ENCODE measurements at regions not wholly inside any gene's neighbourhood (a gene's known extent, or its start where the extent isn't known, plus 50 kb on each side); places are given as distances from the start of the nearest gene placed in this dataset.
"Not testable (repeated sequence)": the region's sequence is repeated elsewhere in the genome, so short reads cannot be mapped to it uniquely, and the experiment has no call there.

GRCh38 chr5:101024299-101024698 is 121.2 kb upstream of the ST8SIA4 start:
- peaks cover 4% of the 10 kb centered on the region for H3K9me3 Mint-ChIP-seq
- H3K27me3 Mint-ChIP-seq, result no peaks in the 10 kb centered on the region
- CTCF ChIA-PET, result no interaction called here
- DNase-seq, result no peak
- H3K4me1 Mint-ChIP-seq (ENCODE audit: low read depth), result no peaks in the 10 kb centered on the region
- intact Hi-C loops (cut with micrococcal nuclease), result no loop called here
- no peak for ATAC-seq
- H3K36me3 Mint-ChIP-seq (ENCODE audit: low read depth), result no peaks in the 10 kb centered on the region
- POLR2A ChIA-PET, result no interaction called here
- H3K4me3 Mint-ChIP-seq, result no peak overlapping the region
- no peak for TF ChIP-seq CTCF (IDR thresholded peaks at IDR 0.05)
- H3K27ac Mint-ChIP-seq, result no peak overlapping the region

GRCh38 chr5:101018299-101018698 is 115.2 kb upstream of the ST8SIA4 start:
- Mint-ChIP-seq H3K4me3 (no peak overlapping the region), H3K36me3 (ENCODE audit: low read depth) (no peaks in the 10 kb centered on the region), H3K27me3 (peaks cover 2% of the 10 kb centered on the region), H3K4me1 (ENCODE audit: low read depth) (no peaks in the 10 kb centered on the region), H3K27ac (no peak overlapping the region), H3K9me3 (no peaks in the 10 kb centered on the region)
- DNase-seq, result no peak
- TF ChIP-seq CTCF (IDR thresholded peaks at IDR 0.05), result no peak
- intact Hi-C loops (cut with micrococcal nuclease), result no loop called here
- POLR2A ChIA-PET, result no interaction called here
- ATAC-seq, result no peak
- CTCF ChIA-PET, result interaction anchor here (1.5 kb wide), 1 partner anchor 387 kb away, joined by 3 read pairs; no protein-coding TSS in a partner anchor

GRCh38 chr5:101012880-101013279 is 109.8 kb upstream of the ST8SIA4 start:
- ATAC-seq (no peak), DNase-seq (peak; percentile 8)
- H3K9me3 Mint-ChIP-seq, result no peaks in the 10 kb centered on the region
- no peak overlapping the region for H3K27ac Mint-ChIP-seq
- no peak for TF ChIP-seq CTCF (IDR thresholded peaks at IDR 0.05)
- H3K4me3 Mint-ChIP-seq, result no peak overlapping the region
- intact Hi-C loops (cut with micrococcal nuclease), result no loop called here
- POLR2A ChIA-PET, result no interaction called here
- CTCF ChIA-PET, result no interaction called here
- no peaks in the 10 kb centered on the region for H3K27me3 Mint-ChIP-seq
- no peaks in the 10 kb centered on the region for H3K4me1 Mint-ChIP-seq (ENCODE audit: low read depth)
- no peaks in the 10 kb centered on the region for H3K36me3 Mint-ChIP-seq (ENCODE audit: low read depth)

- intact Hi-C loops (cut with micrococcal nuclease), result no loop called here
- Mint-ChIP-seq H3K27me3 (no peaks in the 10 kb centered on the region), H3K4me1 (ENCODE audit: low read depth) (no peaks in the 10 kb centered on the region), H3K4me3 (no peak overlapping the region), H3K27ac (no peak overlapping the region), H3K9me3 (no peaks in the 10 kb centered on the region), H3K36me3 (ENCODE audit: low read depth) (no peaks in the 10 kb centered on the region)
- no peak for ATAC-seq
- POLR2A ChIA-PET, result no interaction called here
- no peak for TF ChIP-seq CTCF (IDR thresholded peaks at IDR 0.05)
- DNase-seq, result no peak
- CTCF ChIA-PET, result no interaction called here
Measured at GRCh38 chr5:101009758-101010519, 106.9 kb upstream of the ST8SIA4 start.

GRCh38 chr5:100992354-100992753 is 89.3 kb upstream of the ST8SIA4 start:
- Mint-ChIP-seq H3K4me3 (no peak overlapping the region), H3K36me3 (ENCODE audit: low read depth) (no peaks in the 10 kb centered on the region), H3K4me1 (ENCODE audit: low read depth) (no peaks in the 10 kb centered on the region), H3K27ac (no peak overlapping the region), H3K9me3 (no peaks in the 10 kb centered on the region), H3K27me3 (peaks cover 1% of the 10 kb centered on the region)
- ATAC-seq (no peak), DNase-seq (no peak)
- no peak for TF ChIP-seq CTCF (IDR thresholded peaks at IDR 0.05)
- POLR2A ChIA-PET, result no interaction called here
- intact Hi-C loops (cut with micrococcal nuclease), result no loop called here
- CTCF ChIA-PET, result no interaction called here

- H3K27ac Mint-ChIP-seq; intact Hi-C loops (cut with micrococcal nuclease); DNase-seq; H3K4me1 Mint-ChIP-seq (ENCODE audit: low read depth); H3K36me3 Mint-ChIP-seq (ENCODE audit: low read depth); H3K9me3 Mint-ChIP-seq; CTCF ChIA-PET; H3K27me3 Mint-ChIP-seq; POLR2A ChIA-PET; ATAC-seq; H3K4me3 Mint-ChIP-seq: not testable (repeated sequence)
Measured at GRCh38 chr5:100983601-100984000, 80.5 kb upstream of the ST8SIA4 start.
